ENCODE measurements at regions not wholly inside any gene's neighbourhood (a gene's known extent, or its start where the extent isn't known, plus 50 kb on each side); places are given as distances from the start of the nearest gene placed in this dataset.

GRCh38 chr14:101068313-101069227 lies 165.0 kb upstream of the RTL1 start:
- DNase-seq (ENCODE audit: low spot score), result no peak
- intact Hi-C loops (cut with DNase I), result no loop called here
- no peak for TF ChIP-seq POLR2AphosphoS5 (IDR thresholded peaks at IDR 0.05)
- no peak for TF ChIP-seq POLR2A (IDR thresholded peaks at IDR 0.05)
- no peak for TF ChIP-seq CTCF (IDR thresholded peaks at IDR 0.05)

GRCh38 chr14:101069228-101069549 lies 165.7 kb upstream of the RTL1 start:
- H3K4me3 ChIP-seq, result no peak overlapping the region
- no peaks in the 10 kb centered on the region for H3K27me3 ChIP-seq (replicated peaks; ENCODE audit: insufficient read depth)
- no peak overlapping the region for H3K27ac ChIP-seq
- no peak for TF ChIP-seq POLR2AphosphoS5 (IDR thresholded peaks at IDR 0.05)
- no peak for TF ChIP-seq CTCF (IDR thresholded peaks at IDR 0.05)
- no peak for TF ChIP-seq POLR2A (IDR thresholded peaks at IDR 0.05)
- 82% methylated on average over 8 of the region's 8 CpGs for WGBS
- intact Hi-C loops (cut with DNase I), result no loop called here
- no peaks in the 10 kb centered on the region for H3K36me3 ChIP-seq
- no peaks in the 10 kb centered on the region for H3K9me3 ChIP-seq
- DNase-seq (ENCODE audit: low spot score), result no peak
- H3K4me1 ChIP-seq (replicated peaks), result no peaks in the 10 kb centered on the region

More at GRCh38 chr14:101068313-101069227, 165.0 kb upstream of the RTL1 start:
- Histone ChIP-seq H3K27me3 (replicated peaks; ENCODE audit: insufficient read depth) (no peaks in the 10 kb centered on the region), H3K4me3 (no peak overlapping the region), H3K4me1 (replicated peaks) (no peaks in the 10 kb centered on the region), H3K9me3 (no peaks in the 10 kb centered on the region), H3K27ac (no peak overlapping the region), H3K36me3 (no peaks in the 10 kb centered on the region)
- WGBS, result 59% methylated on average over 34 of the region's 34 CpGs

GRCh38 chr14:101069666-101070362 lies 166.3 kb upstream of the RTL1 start:
- Histone ChIP-seq H3K27me3 (replicated peaks; ENCODE audit: insufficient read depth) (no peaks in the 10 kb centered on the region), H3K27ac (no peak overlapping the region), H3K9me3 (no peaks in the 10 kb centered on the region), H3K4me3 (no peak overlapping the region), H3K36me3 (no peaks in the 10 kb centered on the region), H3K4me1 (replicated peaks) (no peaks in the 10 kb centered on the region)
- TF ChIP-seq CTCF (IDR thresholded peaks at IDR 0.05) (no peak), POLR2A (IDR thresholded peaks at IDR 0.05) (no peak), POLR2AphosphoS5 (IDR thresholded peaks at IDR 0.05) (no peak)
- 93% methylated on average over 11 of the region's 11 CpGs for WGBS
- no peak for DNase-seq (ENCODE audit: low spot score)
- intact Hi-C loops (cut with DNase I), result no loop called here

- no peaks in the 10 kb centered on the region for H3K9me3 ChIP-seq
- 89% methylated on average over 15 of the region's 16 CpGs for WGBS
- H3K27ac ChIP-seq, result no peak overlapping the region
- intact Hi-C loops (cut with DNase I), result no loop called here
- no peak overlapping the region for H3K4me3 ChIP-seq
- H3K4me1 ChIP-seq (replicated peaks), result no peaks in the 10 kb centered on the region
- H3K36me3 ChIP-seq, result no peaks in the 10 kb centered on the region
- no peaks in the 10 kb centered on the region for H3K27me3 ChIP-seq (replicated peaks; ENCODE audit: insufficient read depth)
- TF ChIP-seq POLR2A (IDR thresholded peaks at IDR 0.05) (no peak), POLR2AphosphoS5 (IDR thresholded peaks at IDR 0.05) (no peak), CTCF (IDR thresholded peaks at IDR 0.05) (no peak)
- no peak for DNase-seq (ENCODE audit: low spot score)
Observed at GRCh38 chr14:101070540-101071492, 167.3 kb upstream of the RTL1 start.

Data from prostate gland (tissue), 2 donors.